HG02938 (cell line): ENCODE measurements at regions not wholly inside any gene's neighbourhood (a gene's known extent, or its start where the extent isn't known, plus 50 kb on each side); places are given as distances from the start of the nearest gene placed in this dataset.

Experiments
- ATAC-seq: cut with Tn5 transposase; IDR thresholded peaks from one replicate; pipeline ENCODE4 v1.9.1; 2021; ENCODE audit warnings: mild to moderate bottlenecking, moderate library complexity; ENCODE audit not compliant: unreplicated experiment

DNA sequence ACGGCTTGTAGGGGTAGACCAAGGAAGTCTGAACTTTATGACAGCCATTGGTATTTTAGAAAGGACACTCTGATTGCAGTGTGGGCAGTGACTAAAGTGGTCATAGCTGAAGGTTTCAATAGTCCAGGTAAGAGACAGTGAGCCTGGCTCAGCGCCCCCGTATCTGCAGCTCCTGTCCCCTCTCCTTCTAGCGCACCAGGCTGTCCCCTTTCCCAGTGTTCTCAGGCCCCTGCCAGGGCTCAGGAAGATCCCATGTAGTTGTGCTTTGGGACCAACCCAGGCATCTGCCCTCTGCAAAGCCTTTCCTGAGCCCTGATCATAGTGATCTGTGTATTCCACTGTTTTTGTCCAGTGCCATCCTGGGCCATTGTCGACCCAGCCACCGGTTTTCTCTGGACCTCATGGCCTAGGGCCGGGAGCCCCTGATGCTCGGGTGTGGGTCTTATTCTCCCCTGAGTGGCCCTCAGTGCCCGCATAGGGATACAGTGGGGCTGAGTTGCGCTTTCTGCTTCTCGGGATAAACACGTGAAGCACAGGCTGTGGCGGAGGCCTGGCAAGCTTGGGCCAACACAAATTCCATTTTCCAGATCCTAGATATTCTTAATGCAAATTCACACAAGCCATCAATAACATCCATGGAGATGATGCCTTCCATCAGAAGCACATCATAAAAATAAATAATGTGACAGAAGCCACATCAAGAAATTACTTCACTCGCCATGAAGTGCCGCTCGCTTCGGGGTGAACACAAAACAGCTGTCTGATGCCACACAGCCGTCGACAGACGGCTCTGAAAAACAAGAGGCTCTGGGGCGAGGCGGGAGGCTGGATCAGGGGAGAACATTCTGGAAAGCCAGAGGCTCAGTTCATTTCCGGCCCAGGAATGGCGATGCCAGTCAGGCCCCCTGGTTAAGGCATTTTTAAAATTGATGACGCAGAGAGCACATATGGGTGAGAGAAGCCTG is 805.0 kb downstream of the TBC1D22A start:
- no peak for ATAC-seq

DNA sequence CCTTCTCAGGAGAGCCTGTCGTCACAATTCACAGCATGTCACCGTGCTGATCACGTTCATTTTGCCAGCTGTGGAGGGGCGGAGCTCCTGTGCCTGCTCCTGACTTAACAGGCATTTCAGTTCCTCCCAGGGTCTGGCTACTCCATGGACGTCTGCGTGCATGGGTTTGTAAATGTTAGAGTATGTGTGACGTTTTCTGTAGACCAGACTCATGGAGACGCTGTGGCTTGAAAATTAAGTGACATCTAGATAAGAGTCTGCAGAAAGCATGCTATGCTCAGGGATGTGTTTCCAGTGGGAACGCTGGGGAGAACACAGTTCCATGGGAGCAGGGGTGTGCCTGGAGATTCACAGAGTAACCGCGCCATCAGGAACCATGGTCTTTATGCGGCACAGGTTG is 804.0 kb downstream of the TBC1D22A start:
- no peak for ATAC-seq

DNA sequence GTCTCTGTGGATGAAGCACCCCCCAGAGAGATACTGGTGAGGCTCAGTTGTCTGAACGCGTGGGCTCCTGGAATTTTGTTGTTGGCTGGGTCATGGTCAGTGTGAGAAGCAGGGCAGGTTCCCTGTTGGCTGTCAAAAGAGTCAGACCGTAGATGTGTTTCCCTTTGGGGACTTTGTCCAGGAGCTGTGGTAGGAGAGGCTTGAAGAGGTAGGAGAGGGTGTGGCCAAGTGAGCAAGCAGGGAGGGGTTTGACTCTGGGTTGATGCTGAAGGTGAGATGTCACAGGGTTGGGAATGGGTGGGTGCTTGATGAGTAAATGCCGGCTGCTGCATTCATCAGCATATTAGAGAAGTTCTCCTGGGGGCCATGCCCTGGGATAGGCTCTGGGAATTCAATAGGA is 803.2 kb downstream of the TBC1D22A start:
- ATAC-seq: no peak

GRCh38 chr22:47564651-47565434 is 802.4 kb downstream of the TBC1D22A start:
- no peak for ATAC-seq

DNA sequence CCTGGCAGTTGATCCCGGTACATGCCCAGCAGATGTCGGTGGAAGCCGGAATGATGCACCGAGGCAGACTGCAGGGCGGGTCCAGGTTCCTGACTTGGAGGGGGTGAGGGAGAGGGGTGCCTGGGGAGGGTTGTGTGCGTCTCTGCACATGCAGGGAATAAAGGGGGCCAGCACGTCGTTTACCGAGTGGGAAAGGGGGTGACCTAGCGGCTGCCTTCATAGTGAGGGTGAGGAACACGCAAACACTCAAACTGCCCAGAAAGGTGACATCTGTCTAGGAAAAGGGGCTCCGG is 801.7 kb downstream of the TBC1D22A start:
- ATAC-seq: no peak

DNA sequence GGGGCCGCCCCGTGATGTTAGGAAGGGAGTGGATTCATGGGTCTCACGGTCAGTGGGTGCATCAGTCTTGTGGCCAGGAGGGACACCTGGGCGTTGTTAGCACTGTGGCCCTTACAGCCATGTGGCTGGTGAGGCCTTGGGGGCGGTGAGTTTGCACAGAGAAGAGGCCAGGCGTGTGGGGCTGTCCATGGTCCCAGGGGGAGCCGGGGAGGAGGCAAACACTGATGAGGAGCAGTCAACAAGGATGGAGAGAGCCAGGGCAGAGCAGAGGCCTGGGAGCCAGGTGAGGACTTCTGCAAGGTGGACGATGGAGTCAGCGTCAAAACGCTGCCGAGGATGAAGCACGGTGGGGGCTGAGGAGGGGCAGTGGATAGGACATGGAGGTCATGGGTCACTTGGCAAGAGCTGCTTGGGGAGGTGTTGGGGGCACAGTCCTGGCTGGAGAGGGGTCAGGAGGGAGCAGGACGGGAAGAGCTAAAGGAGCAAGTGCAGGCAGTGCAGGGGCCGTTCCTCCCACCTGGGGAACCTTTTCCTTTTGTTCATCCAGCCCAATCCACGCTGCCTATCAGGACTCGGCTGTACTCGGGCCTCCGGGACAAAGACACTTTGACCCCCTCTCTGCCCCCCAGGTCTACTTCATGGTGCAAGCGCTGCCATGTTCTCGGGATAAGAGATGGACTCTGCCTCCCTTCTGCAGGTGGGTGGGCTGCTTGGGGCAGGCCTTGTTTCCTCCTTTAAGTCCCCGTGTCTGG is 801.1 kb downstream of the TBC1D22A start:
- no peak for ATAC-seq

GRCh38 chr22:47561766-47562165 is 799.3 kb downstream of the TBC1D22A start:
- no peak for ATAC-seq

DNA sequence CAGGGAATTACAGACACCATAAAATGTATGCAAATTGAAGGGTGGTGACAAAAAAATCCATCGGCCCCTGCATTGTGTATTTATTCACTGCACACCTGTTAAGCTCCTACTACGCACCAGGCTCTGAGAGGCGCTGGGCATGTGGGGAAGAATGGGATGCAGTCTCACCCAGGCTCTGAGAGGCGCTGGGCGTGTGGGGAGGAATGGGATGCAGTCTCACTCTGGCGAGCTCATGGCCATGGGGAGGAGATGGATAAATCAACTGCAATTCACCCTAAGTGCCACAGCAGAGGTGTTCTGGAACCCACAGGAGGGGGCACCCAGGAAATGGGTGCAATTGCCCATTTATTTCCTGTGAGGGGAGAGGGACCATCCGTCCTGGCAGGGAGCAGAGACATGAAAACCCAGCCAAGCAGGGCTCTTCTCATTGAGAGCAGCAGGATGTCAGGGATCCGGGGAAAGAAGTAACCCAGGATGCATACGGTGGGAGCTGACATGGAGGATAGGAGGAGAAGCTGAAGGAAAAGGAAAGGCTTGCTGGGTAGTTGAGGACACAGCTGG is 798.7 kb downstream of the TBC1D22A start:
- no peak for ATAC-seq

GRCh38 chr22:47558828-47559700 is 796.6 kb downstream of the TBC1D22A start:
- no peak for ATAC-seq

DNA sequence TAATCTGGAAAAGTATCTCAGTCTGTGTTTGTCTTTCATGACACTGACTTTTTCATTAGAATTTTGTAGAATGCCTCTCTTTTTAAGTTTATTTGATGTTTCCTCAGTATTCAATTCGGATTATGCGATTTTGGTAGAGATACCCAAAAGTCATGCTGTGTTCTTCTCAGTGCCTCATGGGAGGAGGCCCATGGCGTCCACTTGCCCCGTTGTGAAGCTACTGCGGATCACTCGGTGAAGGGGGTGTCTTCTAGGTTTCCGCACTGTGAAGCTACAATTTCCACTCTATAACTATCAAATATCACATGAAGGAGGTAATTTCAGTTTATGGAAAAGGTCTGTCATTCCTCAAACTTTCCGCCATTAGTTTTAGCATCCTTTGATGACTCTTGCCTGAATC is 794.0 kb downstream of the TBC1D22A start:
- ATAC-seq: no peak

DNA sequence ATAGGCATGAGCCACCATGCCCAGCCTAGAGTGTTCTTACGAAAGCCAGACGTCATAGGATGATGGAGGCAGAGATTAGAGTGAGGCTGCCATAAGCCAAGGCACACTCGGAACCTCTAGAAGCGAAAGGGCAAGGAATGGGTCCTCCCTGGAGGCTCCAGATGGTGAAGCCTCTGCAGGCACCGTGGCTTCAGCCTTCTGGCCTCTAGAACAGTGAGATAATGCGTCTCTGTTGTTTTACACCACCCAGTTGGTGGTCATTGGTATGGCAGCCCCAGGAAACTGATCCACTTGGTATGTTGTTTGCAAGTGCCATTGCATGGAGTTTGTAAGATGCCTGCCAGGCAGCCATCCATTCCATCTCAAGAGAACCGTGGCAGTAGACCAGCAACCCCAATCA is 791.0 kb downstream of the TBC1D22A start:
- no peak for ATAC-seq

GRCh38 chr22:47552541-47553205 is 790.2 kb downstream of the TBC1D22A start:
- ATAC-seq: no peak

DNA sequence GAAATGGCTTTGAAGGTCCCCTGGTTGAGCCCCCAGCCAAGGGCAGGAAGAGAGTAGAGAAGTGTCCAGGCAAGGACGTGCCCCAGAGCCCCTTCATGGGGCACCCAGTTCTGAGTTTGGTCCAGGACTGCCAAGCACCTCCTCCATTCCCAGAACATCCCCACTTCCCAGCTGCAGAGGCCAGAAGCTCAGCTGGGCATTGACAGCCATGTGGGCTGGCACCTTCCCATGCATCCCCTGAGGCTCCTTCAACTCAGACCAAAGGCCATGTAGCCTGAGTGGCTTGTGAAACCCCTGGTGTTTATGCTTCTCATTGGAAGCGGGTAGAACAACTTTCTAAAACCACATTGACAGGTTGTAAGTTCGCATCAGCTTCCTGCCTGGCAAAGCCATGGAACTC is 789.6 kb downstream of the TBC1D22A start:
- ATAC-seq: no peak

GRCh38 chr22:47551431-47551775 is 789.0 kb downstream of the TBC1D22A start:
- no peak for ATAC-seq

GRCh38 chr22:47550524-47551430 is 788.3 kb downstream of the TBC1D22A start:
- no peak for ATAC-seq

DNA sequence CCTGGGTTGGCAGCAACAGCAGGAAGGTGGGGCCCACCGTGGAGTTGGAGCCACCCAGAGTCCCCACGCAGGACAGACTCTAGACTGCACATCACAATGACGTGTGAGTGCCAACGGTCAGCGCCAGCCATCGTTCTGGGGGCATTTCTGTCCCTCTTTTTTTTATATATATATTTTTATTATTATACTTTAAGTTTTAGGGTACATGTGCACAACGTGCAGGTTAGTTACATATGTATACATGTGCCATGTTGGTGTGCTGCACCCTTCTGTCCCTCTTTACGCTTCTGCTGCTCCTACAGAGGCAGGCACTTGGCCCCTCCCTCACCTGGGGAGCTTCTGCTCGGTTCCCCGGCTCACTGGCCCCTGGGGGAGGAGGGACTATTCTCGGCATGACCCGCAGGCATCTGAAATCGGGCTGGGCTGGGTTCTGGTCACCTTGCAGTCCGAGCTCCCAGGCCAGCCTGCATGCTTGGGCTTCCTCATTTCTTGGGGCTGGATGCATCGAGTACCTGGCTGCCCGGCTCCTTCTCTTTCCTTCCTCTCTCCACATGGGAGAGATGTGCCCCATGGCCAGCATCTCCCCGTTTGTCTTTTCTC is 787.4 kb downstream of the TBC1D22A start:
- ATAC-seq: no peak

DNA sequence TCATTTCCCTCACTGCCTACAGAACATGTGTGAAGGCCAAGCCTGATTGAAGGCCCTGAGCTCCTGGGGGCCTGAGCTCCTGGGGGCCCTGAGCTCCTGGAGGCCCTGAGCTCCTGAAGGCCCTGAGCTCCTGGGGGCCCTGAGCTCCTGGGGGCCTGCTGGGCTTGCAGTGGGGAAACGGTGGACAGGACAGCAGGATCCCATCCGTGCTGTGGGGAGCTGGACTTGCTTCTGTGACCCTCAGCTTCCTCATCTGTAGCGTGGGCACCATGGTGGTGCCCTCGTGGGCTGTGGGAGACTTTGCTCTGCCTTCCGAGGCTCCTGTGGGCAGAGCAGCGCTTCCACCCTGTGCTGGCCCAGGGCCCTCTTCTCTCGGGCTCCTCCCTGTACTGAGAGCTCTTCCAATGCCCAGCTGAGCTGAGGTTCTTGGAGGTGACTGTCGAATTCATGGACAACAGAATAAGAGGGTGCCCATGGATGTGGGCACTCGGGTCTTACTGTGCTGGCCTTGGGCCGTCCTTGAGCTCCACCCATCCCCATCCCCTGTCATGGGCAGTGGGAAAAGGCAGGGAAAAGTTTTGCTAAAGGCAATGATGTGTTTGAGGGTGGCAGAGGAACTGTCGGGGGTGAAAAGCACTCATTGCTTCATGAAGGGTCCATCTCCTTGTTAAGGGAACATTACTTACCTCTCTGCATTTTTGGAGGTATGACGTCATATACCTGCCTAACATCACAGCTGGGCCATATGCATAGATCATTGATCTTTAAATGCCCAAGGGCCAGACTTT is 786.7 kb downstream of the TBC1D22A start:
- ATAC-seq: no peak
